Left lung (tissue), 4 donors: ENCODE measurements at regions not wholly inside any gene's neighbourhood (a gene's known extent, or its start where the extent isn't known, plus 50 kb on each side); places are given as distances from the start of the nearest gene placed in this dataset.
"Not testable (repeated sequence)": the region's sequence is repeated elsewhere in the genome, so short reads cannot be mapped to it uniquely, and the experiment has no call there.

ENCODE experiments used
- ATAC-seq: fragments of 200-7000 bp; cut with Tn5 transposase; one replicate; pipeline ENCODE4 v1.9.1; 2020; ENCODE audit warnings: moderate library complexity
- DNase-seq, 4 donors: peaks; one replicate each; pipeline ENCODE4 v3.0.0-alpha.2; 2013 to 2020
- H3K27ac ChIP-seq, 2 donors: fragments of 200-600 bp; sonication (generic) in 1 of 2; one replicate each; pipeline versions ENCODE4 v1.5.0 to v1.8.0; 2020 to 2021
- H3K27me3 ChIP-seq, 2 donors: fragments of 200-600 bp; sonication (generic) in 1 of 2; one replicate each; pipeline versions ENCODE4 v1.5.0 to v1.8.0; 2020 to 2021
- H3K36me3 ChIP-seq, 2 donors: fragments of 200-600 bp; sonication (generic) in 1 of 2; one replicate each; pipeline versions ENCODE4 v1.5.0 to v1.8.0; 2020 to 2021
- H3K4me1 ChIP-seq, 2 donors: fragments of 200-600 bp; one replicate each; pipeline ENCODE4 v1.8.0; 2021
- H3K4me3 ChIP-seq, 2 donors: fragments of 200-600 bp; sonication (generic) in 1 of 2; one replicate each; pipeline versions ENCODE4 v1.5.0 to v1.8.0; 2020 to 2021; ENCODE audit warnings: mild to moderate bottlenecking in 1 of 2
- H3K9me3 ChIP-seq, 2 donors: fragments of 200-600 bp; sonication (generic) in 1 of 2; one replicate each; pipeline versions ENCODE4 v1.5.0 to v1.8.0; 2020 to 2021
- intact Hi-C, 2 donors: fragments of 100-400 bp; cut with DNase I; formaldehyde crosslinking; loops; one replicate each; pipeline versions ENCODE4 v1.11.2 to v1.14.2; 2022
- TF ChIP-seq, protein P1 (sequence below), 2 donors: fragments of 200-600 bp; sonication (generic) in 1 of 2; IDR thresholded peaks; one replicate each; pipeline versions ENCODE4 v1.5.0 to v1.8.0; 2021; ENCODE audit warnings: antibody characterized with exemption in 2 of 2
- donor health status: DM: no; HTN: yes; CAD: no.
- donor health status: DM: no; HTN: no; CAD: no.

DNA sequence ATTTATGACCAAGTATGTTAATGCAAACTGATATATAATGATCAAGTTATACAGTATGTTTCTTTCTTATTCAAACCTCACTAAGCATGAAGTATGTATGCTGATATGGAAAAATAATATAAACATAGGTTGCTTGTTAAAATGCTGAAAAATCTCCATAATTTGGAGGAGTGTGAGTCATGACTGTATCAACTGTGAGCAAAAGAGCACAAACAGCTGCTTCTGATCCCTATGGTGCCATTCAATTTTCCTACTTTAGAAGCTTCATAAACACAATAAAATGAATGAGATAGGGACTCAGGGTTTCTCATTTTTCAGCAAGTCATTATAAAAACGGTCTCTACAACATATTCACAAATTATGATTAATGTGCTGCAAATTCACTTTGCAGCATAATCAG lies 129.9 kb upstream of the TFPI start:
- Histone ChIP-seq H3K4me1 (no peaks in the 10 kb centered on the region), H3K27ac (no peak overlapping the region), H3K27me3 (no peaks in the 10 kb centered on the region), H3K4me3 (no peak overlapping the region), H3K9me3 (no peaks in the 10 kb centered on the region), H3K36me3 (no peaks in the 10 kb centered on the region)
- DNase-seq, result no peak
- intact Hi-C loops, result no loop called here
- TF ChIP-seq, protein P1, sequence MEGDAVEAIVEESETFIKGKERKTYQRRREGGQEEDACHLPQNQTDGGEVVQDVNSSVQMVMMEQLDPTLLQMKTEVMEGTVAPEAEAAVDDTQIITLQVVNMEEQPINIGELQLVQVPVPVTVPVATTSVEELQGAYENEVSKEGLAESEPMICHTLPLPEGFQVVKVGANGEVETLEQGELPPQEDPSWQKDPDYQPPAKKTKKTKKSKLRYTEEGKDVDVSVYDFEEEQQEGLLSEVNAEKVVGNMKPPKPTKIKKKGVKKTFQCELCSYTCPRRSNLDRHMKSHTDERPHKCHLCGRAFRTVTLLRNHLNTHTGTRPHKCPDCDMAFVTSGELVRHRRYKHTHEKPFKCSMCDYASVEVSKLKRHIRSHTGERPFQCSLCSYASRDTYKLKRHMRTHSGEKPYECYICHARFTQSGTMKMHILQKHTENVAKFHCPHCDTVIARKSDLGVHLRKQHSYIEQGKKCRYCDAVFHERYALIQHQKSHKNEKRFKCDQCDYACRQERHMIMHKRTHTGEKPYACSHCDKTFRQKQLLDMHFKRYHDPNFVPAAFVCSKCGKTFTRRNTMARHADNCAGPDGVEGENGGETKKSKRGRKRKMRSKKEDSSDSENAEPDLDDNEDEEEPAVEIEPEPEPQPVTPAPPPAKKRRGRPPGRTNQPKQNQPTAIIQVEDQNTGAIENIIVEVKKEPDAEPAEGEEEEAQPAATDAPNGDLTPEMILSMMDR (IDR thresholded peaks at IDR 0.05), result no peak
- no peak for ATAC-seq

DNA sequence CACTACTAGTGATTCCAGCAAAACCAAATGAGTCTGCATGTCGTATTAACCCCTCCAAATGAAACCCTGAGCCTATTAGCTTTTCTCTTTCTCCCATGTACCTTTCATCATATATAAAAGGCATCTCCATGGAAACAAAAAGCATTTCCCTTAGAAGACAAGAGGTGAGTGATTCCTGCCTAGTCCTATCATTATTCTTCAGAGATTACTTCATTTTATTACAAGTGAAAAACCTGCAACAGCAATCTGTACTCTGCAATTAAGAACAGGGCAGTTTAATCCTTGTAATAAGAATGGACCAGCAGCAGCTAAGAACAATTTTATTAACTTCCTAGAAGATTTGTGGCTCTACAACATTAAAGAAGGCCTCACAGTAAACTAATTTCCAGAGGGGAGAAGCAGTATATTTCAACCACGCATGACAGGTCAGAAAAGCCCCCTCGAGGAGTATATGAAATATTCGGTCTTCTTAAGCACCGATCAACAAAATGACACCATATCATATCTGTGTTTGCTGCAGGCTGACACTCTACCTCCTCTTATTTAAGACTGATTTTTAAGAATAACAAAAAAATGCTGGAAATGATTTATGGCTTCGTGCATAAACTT lies 132.3 kb upstream of the TFPI start:
- no peaks in the 10 kb centered on the region for H3K36me3 ChIP-seq
- TF ChIP-seq, protein P1 (IDR thresholded peaks at IDR 0.05), result no peak
- DNase-seq (no peak), ATAC-seq (no peak)
- intact Hi-C loops, result no loop called here
- H3K4me3 ChIP-seq, result no peak overlapping the region
- no peaks in the 10 kb centered on the region for H3K4me1 ChIP-seq
- no peaks in the 10 kb centered on the region for H3K27me3 ChIP-seq
- H3K9me3 ChIP-seq, result no peaks in the 10 kb centered on the region
- no peak overlapping the region for H3K27ac ChIP-seq

GRCh38 chr2:187687585-187687984 lies 133.3 kb upstream of the TFPI start:
- no peak for ATAC-seq
- no peak for DNase-seq
- no peak overlapping the region for H3K4me3 ChIP-seq
- H3K36me3 ChIP-seq, result no peaks in the 10 kb centered on the region
- no peaks in the 10 kb centered on the region for H3K4me1 ChIP-seq
- H3K9me3 ChIP-seq, result no peaks in the 10 kb centered on the region
- TF ChIP-seq, protein P1 (IDR thresholded peaks at IDR 0.05), result no peak
- H3K27me3 ChIP-seq, result no peaks in the 10 kb centered on the region
- intact Hi-C loops, result no loop called here
- H3K27ac ChIP-seq, result no peak overlapping the region

- Histone ChIP-seq H3K4me1 (no peaks in the 10 kb centered on the region), H3K27ac (no peak overlapping the region), H3K36me3 (no peaks in the 10 kb centered on the region), H3K4me3 (no peak overlapping the region), H3K27me3 (no peaks in the 10 kb centered on the region), H3K9me3 (no peaks in the 10 kb centered on the region)
- DNase-seq, result no peak
- ATAC-seq, result peak; percentile 19
- TF ChIP-seq, protein P1 (IDR thresholded peaks at IDR 0.05), result no peak
- intact Hi-C loops, result no loop called here
Measured at GRCh38 chr2:187689372-187689771, 135.1 kb upstream of the TFPI start.

- intact Hi-C loops, result no loop called here
- no peaks in the 10 kb centered on the region for H3K4me1 ChIP-seq
- ATAC-seq (no peak), DNase-seq (no peak)
- TF ChIP-seq, protein P1 (IDR thresholded peaks at IDR 0.05), result no peak
- no peaks in the 10 kb centered on the region for H3K36me3 ChIP-seq
- no peaks in the 10 kb centered on the region for H3K27me3 ChIP-seq
- no peak overlapping the region for H3K27ac ChIP-seq
- H3K9me3 ChIP-seq, result no peaks in the 10 kb centered on the region
- H3K4me3 ChIP-seq, result no peak overlapping the region
Measured at GRCh38 chr2:187693923-187694322, 139.7 kb upstream of the TFPI start.

GRCh38 chr2:187696644-187697043 lies 142.4 kb upstream of the TFPI start:
- H3K4me3 ChIP-seq, intact Hi-C loops: not testable (repeated sequence)

More at GRCh38 chr2:187696644-187697043, 142.4 kb upstream of the TFPI start:
- H3K36me3 ChIP-seq, H3K4me1 ChIP-seq, H3K9me3 ChIP-seq, H3K27ac ChIP-seq, H3K27me3 ChIP-seq, DNase-seq, ATAC-seq: not testable (repeated sequence)
